Mesendoderm (in vitro differentiated cells): ENCODE measurements at regions not wholly inside any gene's neighbourhood (a gene's known extent, or its start where the extent isn't known, plus 50 kb on each side); places are given as distances from the start of the nearest gene placed in this dataset.

Experiments
- DNase-seq: peaks from one replicate; pipeline ENCODE4 v3.0.0; 2013
- H2AK5ac ChIP-seq: 2 replicates; pipeline ENCODE4 v1.6.1; 2013; ENCODE audit warnings: low read length, inconsistent platforms
- H2BK120ac ChIP-seq: 2 replicates; pipeline ENCODE4 v1.6.1; 2013; ENCODE audit warnings: low read depth, mild to moderate bottlenecking, low read length, moderate library complexity, mixed read lengths
- H2BK15ac ChIP-seq: replicated peaks from 2 replicates; pipeline ENCODE4 v1.6.1; 2013; ENCODE audit warnings: low read depth, mild to moderate bottlenecking, moderate library complexity
- H2BK5ac ChIP-seq: 2 replicates; pipeline ENCODE4 v1.6.1; 2013; ENCODE audit warnings: low read length, inconsistent platforms
- H3K18ac ChIP-seq: 2 replicates; pipeline ENCODE4 v1.6.1; 2013; ENCODE audit warnings: mild to moderate bottlenecking, low read length, mixed read lengths
- H3K23ac ChIP-seq: one replicate; pipeline ENCODE4 v1.6.1; 2013; ENCODE audit warnings: low read length
- H3K27ac ChIP-seq: 2 replicates; pipeline ENCODE4 v1.5.1; 2013; ENCODE audit warnings: low read depth, mild to moderate bottlenecking, inconsistent platforms, low read length, moderate library complexity
- H3K27me3 ChIP-seq: 2 replicates; pipeline ENCODE4 v1.6.1; 2013; ENCODE audit warnings: low read length, control low read depth, mild to moderate bottlenecking, inconsistent platforms; ENCODE audit not compliant: insufficient read depth, poor library complexity
- H3K36me3 ChIP-seq: 2 replicates; pipeline ENCODE4 v1.6.1; 2013; ENCODE audit warnings: low read length, inconsistent platforms; ENCODE audit not compliant: control insufficient read depth, insufficient read depth
- H3K4ac ChIP-seq: one replicate; pipeline ENCODE4 v1.6.1; 2013; ENCODE audit warnings: low read depth, mild to moderate bottlenecking, low read length, moderate library complexity
- H3K4me1 ChIP-seq: 2 replicates; pipeline ENCODE4 v1.6.1; 2013; ENCODE audit warnings: low read depth, low read length, inconsistent platforms; ENCODE audit not compliant: control insufficient read depth
- H3K4me2 ChIP-seq: 2 replicates; pipeline ENCODE4 v1.6.1; 2013; ENCODE audit warnings: low read length
- H3K4me3 ChIP-seq: 2 replicates; pipeline ENCODE4 v1.5.1; 2013; ENCODE audit warnings: mild to moderate bottlenecking, low read length
- H3K56ac ChIP-seq: one replicate; pipeline ENCODE4 v1.6.1; 2013; ENCODE audit warnings: low read length
- H3K79me1 ChIP-seq: 2 replicates; pipeline ENCODE4 v1.6.1; 2013; ENCODE audit warnings: low read length, inconsistent platforms
- H3K79me2 ChIP-seq: 2 replicates; pipeline ENCODE4 v1.6.1; 2013; ENCODE audit warnings: mild to moderate bottlenecking, low read length; ENCODE audit not compliant: control insufficient read depth, insufficient read depth
- H3K9ac ChIP-seq: 2 replicates; pipeline ENCODE4 v1.6.1; 2013; ENCODE audit warnings: low read length, inconsistent platforms
- H4K5ac ChIP-seq: one replicate; pipeline ENCODE4 v1.6.1; 2013; ENCODE audit warnings: low read length
- H4K8ac ChIP-seq: one replicate; pipeline ENCODE4 v1.6.1; 2013; ENCODE audit warnings: low read depth, mild to moderate bottlenecking, control low read depth, low read length, moderate library complexity
- WGBS: extraction: QIAGEN DNeasy Blood & Tissue Kit; methylation state at CpG from one replicate; pipeline ENCODE4 v1.1.7; 2013; ENCODE audit warnings: low lambda C conversion rate, missing lambda C conversion rate; ENCODE audit not compliant: insufficient coverage; ENCODE audit errors: extremely low coverage; 5-methylcytosine and 5-hydroxymethylcytosine counted together

- Histone ChIP-seq H2AK5ac (no peak overlapping the region), H3K9ac (no peak overlapping the region), H3K36me3 (no peaks in the 10 kb centered on the region), H3K27ac (no peak overlapping the region), H3K18ac (no peak overlapping the region), H3K27me3 (no peaks in the 10 kb centered on the region), H4K5ac (no peak overlapping the region), H3K23ac (no peak overlapping the region), H3K4me1 (no peaks in the 10 kb centered on the region), H3K4me3 (no peak overlapping the region), H3K79me1 (no peaks in the 10 kb centered on the region), H2BK5ac (no peak overlapping the region), H3K4ac (no peak overlapping the region), H4K8ac (no peak overlapping the region), H3K79me2 (no peaks in the 10 kb centered on the region), H2BK120ac (no peak overlapping the region), H3K4me2 (no peak overlapping the region), H3K56ac (no peak overlapping the region), H2BK15ac (no peak overlapping the region)
- no peak for DNase-seq
- no CpG with 5 or more reads among the region's 10 CpGs for WGBS
Observed at GRCh38 chr3:59424268-59425010, 374.6 kb upstream of the CFAP20DC start.

- no peak overlapping the region for H2BK15ac ChIP-seq
Observed at GRCh38 chr3:59423707-59424106, 373.9 kb upstream of the CFAP20DC start.

GRCh38 chr3:59422312-59422711 lies 372.5 kb upstream of the CFAP20DC start:
- no peak overlapping the region for H3K23ac ChIP-seq
- H3K27ac ChIP-seq, result no peak overlapping the region
- H3K56ac ChIP-seq, result no peak overlapping the region
- no peak overlapping the region for H3K4me3 ChIP-seq
- no peaks in the 10 kb centered on the region for H3K27me3 ChIP-seq
- no peak overlapping the region for H3K9ac ChIP-seq
- no peak overlapping the region for H4K5ac ChIP-seq
- H3K4ac ChIP-seq, result no peak overlapping the region
- no peaks in the 10 kb centered on the region for H3K36me3 ChIP-seq
- no peak overlapping the region for H3K18ac ChIP-seq
- no peak overlapping the region for H2BK120ac ChIP-seq
- no CpG with 5 or more reads among the region's 4 CpGs for WGBS
- no peak overlapping the region for H2AK5ac ChIP-seq
- no peak overlapping the region for H3K4me2 ChIP-seq
- H2BK15ac ChIP-seq, result no peak overlapping the region
- no peak overlapping the region for H2BK5ac ChIP-seq
- H3K4me1 ChIP-seq, result no peaks in the 10 kb centered on the region
- H3K79me2 ChIP-seq, result no peaks in the 10 kb centered on the region
- H3K79me1 ChIP-seq, result no peaks in the 10 kb centered on the region
- DNase-seq, result no peak
- no peak overlapping the region for H4K8ac ChIP-seq

More at GRCh38 chr3:59423707-59424106, 373.9 kb upstream of the CFAP20DC start:
- no peak overlapping the region for H3K23ac ChIP-seq
- H3K9ac ChIP-seq, result no peak overlapping the region
- no peak overlapping the region for H4K8ac ChIP-seq
- no peaks in the 10 kb centered on the region for H3K4me1 ChIP-seq
- no peaks in the 10 kb centered on the region for H3K27me3 ChIP-seq
- no peaks in the 10 kb centered on the region for H3K79me2 ChIP-seq
- no peak overlapping the region for H3K4me3 ChIP-seq
- no peak overlapping the region for H2BK120ac ChIP-seq
- no peak overlapping the region for H3K4ac ChIP-seq
- no peak overlapping the region for H3K18ac ChIP-seq
- H2BK5ac ChIP-seq, result no peak overlapping the region
- H3K56ac ChIP-seq, result no peak overlapping the region
- H3K4me2 ChIP-seq, result no peak overlapping the region
- no peak overlapping the region for H3K27ac ChIP-seq
- no peak overlapping the region for H2AK5ac ChIP-seq
- no CpG with 5 or more reads among the region's 11 CpGs for WGBS
- no peak overlapping the region for H4K5ac ChIP-seq
- no peaks in the 10 kb centered on the region for H3K79me1 ChIP-seq
- no peak for DNase-seq
- no peaks in the 10 kb centered on the region for H3K36me3 ChIP-seq

GRCh38 chr3:59418836-59419235 lies 369.0 kb upstream of the CFAP20DC start:
- H3K36me3 ChIP-seq, result no peaks in the 10 kb centered on the region
- no CpG with 5 or more reads among the region's 4 CpGs for WGBS
- no peak overlapping the region for H3K56ac ChIP-seq
- H3K27ac ChIP-seq, result no peak overlapping the region
- no peak overlapping the region for H2BK15ac ChIP-seq
- H3K23ac ChIP-seq, result no peak overlapping the region
- no peak overlapping the region for H3K4me3 ChIP-seq
- no peaks in the 10 kb centered on the region for H3K79me2 ChIP-seq
- H3K4me1 ChIP-seq, result no peaks in the 10 kb centered on the region
- H3K9ac ChIP-seq, result no peak overlapping the region
- no peak overlapping the region for H3K4me2 ChIP-seq
- H3K4ac ChIP-seq, result no peak overlapping the region
- H2BK5ac ChIP-seq, result no peak overlapping the region
- DNase-seq, result no peak
- H3K18ac ChIP-seq, result no peak overlapping the region
- no peak overlapping the region for H2BK120ac ChIP-seq
- H3K79me1 ChIP-seq, result no peaks in the 10 kb centered on the region
- H4K5ac ChIP-seq, result no peak overlapping the region
- H2AK5ac ChIP-seq, result no peak overlapping the region
- H4K8ac ChIP-seq, result no peak overlapping the region
- no peaks in the 10 kb centered on the region for H3K27me3 ChIP-seq

GRCh38 chr3:59412516-59412915 lies 362.7 kb upstream of the CFAP20DC start:
- Histone ChIP-seq H3K18ac (no peak overlapping the region), H3K27ac (no peak overlapping the region), H3K56ac (no peak overlapping the region), H3K4ac (no peak overlapping the region), H3K79me1 (no peaks in the 10 kb centered on the region), H2BK15ac (no peak overlapping the region), H3K79me2 (no peaks in the 10 kb centered on the region), H4K5ac (no peak overlapping the region), H3K4me2 (no peak overlapping the region), H2BK5ac (no peak overlapping the region), H3K9ac (no peak overlapping the region), H3K4me1 (no peaks in the 10 kb centered on the region), H4K8ac (no peak overlapping the region), H2BK120ac (no peak overlapping the region), H3K23ac (no peak overlapping the region), H2AK5ac (no peak overlapping the region), H3K36me3 (no peaks in the 10 kb centered on the region), H3K27me3 (no peaks in the 10 kb centered on the region), H3K4me3 (no peak overlapping the region)
- no CpG with 5 or more reads among the region's 5 CpGs for WGBS
- DNase-seq, result no peak

- no peaks in the 10 kb centered on the region for H3K79me1 ChIP-seq
- H3K23ac ChIP-seq, result no peak overlapping the region
- no peak overlapping the region for H4K8ac ChIP-seq
- no peak overlapping the region for H2BK120ac ChIP-seq
- DNase-seq, result no peak
- H3K4ac ChIP-seq, result no peak overlapping the region
- no peak overlapping the region for H2AK5ac ChIP-seq
- WGBS, result no CpG with 5 or more reads among the region's 1 CpG
- no peaks in the 10 kb centered on the region for H3K27me3 ChIP-seq
- no peak overlapping the region for H2BK5ac ChIP-seq
- no peak overlapping the region for H3K18ac ChIP-seq
- H3K4me1 ChIP-seq, result no peaks in the 10 kb centered on the region
- no peaks in the 10 kb centered on the region for H3K36me3 ChIP-seq
- H4K5ac ChIP-seq, result no peak overlapping the region
- no peak overlapping the region for H3K27ac ChIP-seq
- H3K4me2 ChIP-seq, result no peak overlapping the region
- H3K9ac ChIP-seq, result no peak overlapping the region
- no peak overlapping the region for H2BK15ac ChIP-seq
- no peaks in the 10 kb centered on the region for H3K79me2 ChIP-seq
- no peak overlapping the region for H3K56ac ChIP-seq
- H3K4me3 ChIP-seq, result no peak overlapping the region
Observed at GRCh38 chr3:59411694-59412093, 361.9 kb upstream of the CFAP20DC start.
